GM18508 (cell line): ENCODE measurements at regions not wholly inside any gene's neighbourhood (a gene's known extent, or its start where the extent isn't known, plus 50 kb on each side); places are given as distances from the start of the nearest gene placed in this dataset.
"Not testable (repeated sequence)": the region's sequence is repeated elsewhere in the genome, so short reads cannot be mapped to it uniquely, and the experiment has no call there.

Experiments
- ATAC-seq: cut with Tn5 transposase; IDR thresholded peaks from one replicate; pipeline ENCODE4 v1.9.1; 2021; ENCODE audit warnings: moderate number of reproducible peaks; ENCODE audit not compliant: insufficient read depth, unreplicated experiment

GRCh38 chr18:65215865-65216466 lies 534.8 kb upstream of the CDH7 start:
- no peak for ATAC-seq

- ATAC-seq = no peak
Measured at GRCh38 chr18:65214456-65214855, 536.4 kb upstream of the CDH7 start.

- ATAC-seq = no peak
Measured at GRCh38 chr18:65206551-65207260, 544.1 kb upstream of the CDH7 start.

GRCh38 chr18:65202091-65202490 lies 548.7 kb upstream of the CDH7 start:
- no peak for ATAC-seq

GRCh38 chr18:65175681-65176080 lies 575.1 kb upstream of the CDH7 start:
- ATAC-seq = no peak

- not testable (repeated sequence) for ATAC-seq
Measured at GRCh38 chr18:65162086-65162485, 588.7 kb upstream of the CDH7 start.

- no peak for ATAC-seq
Measured at GRCh38 chr18:65146482-65147021, 604.3 kb upstream of the CDH7 start.

- ATAC-seq = no peak
Measured at GRCh38 chr18:65145312-65145711, 605.5 kb upstream of the CDH7 start.

- no peak for ATAC-seq
Measured at GRCh38 chr18:65133610-65134009, 617.2 kb upstream of the CDH7 start.

GRCh38 chr18:65124633-65125032 lies 626.2 kb upstream of the CDH7 start:
- no peak for ATAC-seq

GRCh38 chr18:65103864-65104263 lies 646.9 kb upstream of the CDH7 start:
- ATAC-seq = no peak

- ATAC-seq = no peak
Measured at GRCh38 chr18:65093346-65093745, 657.5 kb upstream of the CDH7 start.

GRCh38 chr18:65091744-65092329 lies 659.0 kb upstream of the CDH7 start:
- no peak for ATAC-seq

GRCh38 chr18:65082907-65083306 lies 667.9 kb upstream of the CDH7 start:
- no peak for ATAC-seq

GRCh38 chr18:65081786-65082185 lies 669.0 kb upstream of the CDH7 start:
- ATAC-seq = no peak

- ATAC-seq = no peak
Measured at GRCh38 chr18:65073060-65073550, 677.7 kb upstream of the CDH7 start.

- no peak for ATAC-seq
Measured at GRCh38 chr18:65057439-65058083, 693.3 kb upstream of the CDH7 start.

GRCh38 chr18:65056575-65056974 lies 694.2 kb upstream of the CDH7 start:
- ATAC-seq = no peak

GRCh38 chr18:65049586-65049985 lies 701.2 kb upstream of the CDH7 start:
- ATAC-seq = no peak

GRCh38 chr18:65039578-65039977 lies 711.2 kb upstream of the CDH7 start:
- ATAC-seq = no peak

GRCh38 chr18:65035701-65036100 lies 715.1 kb upstream of the CDH7 start:
- no peak for ATAC-seq
